Uterus (tissue), 2 donors: ENCODE measurements at regions not wholly inside any gene's neighbourhood (a gene's known extent, or its start where the extent isn't known, plus 50 kb on each side); places are given as distances from the start of the nearest gene placed in this dataset.
"Not testable (repeated sequence)": the region's sequence is repeated elsewhere in the genome, so short reads cannot be mapped to it uniquely, and the experiment has no call there.

Experiments used
- CTCF ChIP-seq, 4 experiments: fragments of 200-600 bp in 2 of 4; fragments of 450-650 bp in 2 of 4; sonication (generic) in 2 of 4; IDR thresholded peaks; one replicate each; pipeline ENCODE4 v1.5.1; 2016 to 2019; ENCODE audit warnings: antibody characterized with exemption in 4 of 4, mild to moderate bottlenecking in 2 of 4, moderate library complexity in 1 of 4
- POLR2A ChIP-seq, 2 donors: fragments of 450-650 bp; IDR thresholded peaks; one replicate each; pipeline ENCODE4 v1.6.1; 2016; ENCODE audit warnings: antibody characterized with exemption in 2 of 2, mild to moderate bottlenecking in 1 of 2, moderate library complexity in 1 of 2

- TF ChIP-seq POLR2A, CTCF (IDR thresholded peaks at IDR 0.05): not testable (repeated sequence)
Observed at GRCh38 chr2:111390605-111391004, 269.9 kb downstream of the BCL2L11 start.
